ENCODE measurements at regions not wholly inside any gene's neighbourhood (a gene's known extent, or its start where the extent isn't known, plus 50 kb on each side); places are given as distances from the start of the nearest gene placed in this dataset.

DNA sequence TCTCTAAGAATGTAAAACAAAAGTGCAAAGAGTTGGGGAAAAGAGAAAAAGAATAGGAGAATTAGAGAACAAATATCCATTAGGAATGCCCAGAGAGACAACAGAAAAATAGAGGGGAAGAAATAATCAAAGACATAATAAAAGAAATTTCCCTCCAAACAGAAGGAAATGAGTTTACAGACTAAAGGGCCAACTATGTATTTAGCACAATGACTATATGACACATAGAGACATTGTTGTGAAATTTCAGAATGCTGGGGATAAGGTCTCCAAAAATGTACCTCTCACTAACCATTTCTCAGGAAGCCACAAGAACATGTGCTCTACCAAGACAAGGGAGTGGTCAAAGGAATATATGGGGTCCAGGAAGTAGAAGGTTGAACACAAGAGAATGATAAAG is 121.0 kb upstream of the ACSL4 start:
- no peak for DNase-seq (ENCODE audit: extremely low read depth, insufficient read length)

DNA sequence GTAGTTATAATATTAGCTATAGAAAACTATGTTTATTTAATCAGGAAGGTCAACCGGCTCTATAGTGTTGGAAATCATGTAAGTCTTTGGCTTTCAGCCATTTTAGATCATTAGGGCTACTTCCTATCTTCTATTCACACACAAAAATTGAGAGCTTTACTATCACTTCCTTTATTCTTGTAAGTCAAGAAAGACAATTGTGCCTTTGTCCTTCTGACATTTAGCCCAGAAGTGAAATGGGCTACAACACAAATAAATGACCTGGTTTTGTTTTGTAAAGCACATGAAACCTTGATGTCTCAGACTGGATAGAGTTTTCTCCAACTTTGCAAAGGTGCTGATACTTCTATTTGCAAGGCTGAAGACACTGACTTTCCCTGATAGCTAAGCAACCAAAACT is 122.4 kb upstream of the ACSL4 start:
- Histone ChIP-seq H3K4me3 (replicated peaks; ENCODE audit: low read depth, low read length) (no peak overlapping the region), H3K27me3 (replicated peaks; ENCODE audit: control insufficient read depth, insufficient read depth, low read length) (no peaks in the 10 kb centered on the region; the same call in none of the 2 replicates), H3K36me3 (ENCODE audit: control insufficient read depth, insufficient read depth, low read length) (no peaks in the 10 kb centered on the region)
- TF ChIP-seq CTCF (IDR thresholded peaks at IDR 0.05; ENCODE audit: insufficient read depth, low read length, poor library complexity, severe bottlenecking), result no peak
- DNase-seq (ENCODE audit: extremely low read depth, insufficient read length), result peak; percentile 21

More for the DNA sequence above, 121.0 kb upstream of the ACSL4 start:
- H3K36me3 ChIP-seq (ENCODE audit: control insufficient read depth, insufficient read depth, low read length), result no peaks in the 10 kb centered on the region
- no peak overlapping the region for H3K4me3 ChIP-seq (replicated peaks; ENCODE audit: low read depth, low read length)
- no peaks in the 10 kb centered on the region; the same call in none of the 2 replicates for H3K27me3 ChIP-seq (replicated peaks; ENCODE audit: control insufficient read depth, insufficient read depth, low read length)
- no peak for TF ChIP-seq CTCF (IDR thresholded peaks at IDR 0.05; ENCODE audit: insufficient read depth, low read length, poor library complexity, severe bottlenecking)

- Histone ChIP-seq H3K36me3 (ENCODE audit: control insufficient read depth, insufficient read depth, low read length) (no peaks in the 10 kb centered on the region), H3K27me3 (replicated peaks; ENCODE audit: control insufficient read depth, insufficient read depth, low read length) (no peaks in the 10 kb centered on the region; the same call in none of the 2 replicates), H3K4me3 (replicated peaks; ENCODE audit: low read depth, low read length) (no peak overlapping the region)
- peak; percentile 21 for DNase-seq (ENCODE audit: extremely low read depth, insufficient read length)
- peak; percentile 72 for TF ChIP-seq CTCF (IDR thresholded peaks at IDR 0.05; ENCODE audit: insufficient read depth, low read length, poor library complexity, severe bottlenecking)
Observed at GRCh38 chrX:109856974-109857373, 123.9 kb upstream of the ACSL4 start.

- DNase-seq (ENCODE audit: extremely low read depth, insufficient read length), result no peak
- no peaks in the 10 kb centered on the region for H3K36me3 ChIP-seq (ENCODE audit: control insufficient read depth, insufficient read depth, low read length)
Observed at GRCh38 chrX:109857584-109858228, 124.6 kb upstream of the ACSL4 start.

GRCh38 chrX:109858602-109859341 is 125.7 kb upstream of the ACSL4 start:
- Histone ChIP-seq H3K36me3 (ENCODE audit: control insufficient read depth, insufficient read depth, low read length) (no peaks in the 10 kb centered on the region), H3K27me3 (replicated peaks; ENCODE audit: control insufficient read depth, insufficient read depth, low read length) (no peaks in the 10 kb centered on the region), H3K4me3 (replicated peaks; ENCODE audit: low read depth, low read length) (no peak overlapping the region)
- no peak for DNase-seq (ENCODE audit: extremely low read depth, insufficient read length)
- TF ChIP-seq CTCF (IDR thresholded peaks at IDR 0.05; ENCODE audit: insufficient read depth, low read length, poor library complexity, severe bottlenecking), result no peak

More at GRCh38 chrX:109857584-109858228, 124.6 kb upstream of the ACSL4 start:
- Histone ChIP-seq H3K4me3 (replicated peaks; ENCODE audit: low read depth, low read length) (no peak overlapping the region), H3K27me3 (replicated peaks; ENCODE audit: control insufficient read depth, insufficient read depth, low read length) (no peaks in the 10 kb centered on the region; the same call in none of the 2 replicates)
- TF ChIP-seq CTCF (IDR thresholded peaks at IDR 0.05; ENCODE audit: insufficient read depth, low read length, poor library complexity, severe bottlenecking), result no peak

Measured in GM06990 (cell line).